Endothelial cell (in vitro differentiated cells): ENCODE measurements at regions not wholly inside any gene's neighbourhood (a gene's known extent, or its start where the extent isn't known, plus 50 kb on each side); places are given as distances from the start of the nearest gene placed in this dataset.

ENCODE experiments used
- DNase-seq: peaks from one replicate; pipeline ENCODE4 v3.0.0; 2021; ENCODE audit warnings: low spot score
- H3K27ac Mint-ChIP-seq: one replicate; pipeline ENCODE4 v1.8.0; 2021; ENCODE audit warnings: mixed read lengths, inconsistent platforms; ENCODE audit not compliant: unreplicated experiment
- H3K27me3 Mint-ChIP-seq: one replicate; pipeline ENCODE4 v1.8.0; 2021; ENCODE audit warnings: mild to moderate bottlenecking, moderate library complexity, mixed read lengths, inconsistent platforms; ENCODE audit not compliant: unreplicated experiment
- H3K36me3 Mint-ChIP-seq: one replicate; pipeline ENCODE4 v1.8.0; 2021; ENCODE audit warnings: mild to moderate bottlenecking, low read depth, mixed read lengths, inconsistent platforms; ENCODE audit not compliant: unreplicated experiment
- H3K4me1 Mint-ChIP-seq: one replicate; pipeline ENCODE4 v1.8.0; 2021; ENCODE audit warnings: mild to moderate bottlenecking, mixed read lengths, inconsistent platforms; ENCODE audit not compliant: unreplicated experiment
- H3K4me3 Mint-ChIP-seq: one replicate; pipeline ENCODE4 v1.8.0; 2021; ENCODE audit warnings: mild to moderate bottlenecking, mixed read lengths, inconsistent platforms; ENCODE audit not compliant: unreplicated experiment
- H3K9me3 Mint-ChIP-seq: one replicate; pipeline ENCODE4 v1.8.0; 2021; ENCODE audit warnings: mixed read lengths, inconsistent platforms; ENCODE audit not compliant: unreplicated experiment
- CTCF ChIP-seq: fragments of 200-600 bp; sonication (generic); IDR thresholded peaks from one replicate; pipeline ENCODE4 v1.5.0; 2021; ENCODE audit warnings: antibody characterized with exemption; ENCODE audit not compliant: unreplicated experiment

- H3K9me3 Mint-ChIP-seq, result no peaks in the 10 kb centered on the region
- no peaks in the 10 kb centered on the region for H3K36me3 Mint-ChIP-seq
- no peak overlapping the region for H3K4me3 Mint-ChIP-seq
- no peak for DNase-seq
- H3K27me3 Mint-ChIP-seq, result peaks cover 2% of the 10 kb centered on the region
- H3K4me1 Mint-ChIP-seq, result no peaks in the 10 kb centered on the region
- H3K27ac Mint-ChIP-seq, result no peak overlapping the region
- TF ChIP-seq CTCF, result no peak
Observed at GRCh38 chr21:28762357-28762735, 230.3 kb downstream of the LTN1 start.

- no peaks in the 10 kb centered on the region for H3K9me3 Mint-ChIP-seq
- no peak for TF ChIP-seq CTCF
- no peaks in the 10 kb centered on the region for H3K4me1 Mint-ChIP-seq
- peaks cover 2% of the 10 kb centered on the region for H3K27me3 Mint-ChIP-seq
- no peaks in the 10 kb centered on the region for H3K36me3 Mint-ChIP-seq
- H3K27ac Mint-ChIP-seq, result no peak overlapping the region
- no peak for DNase-seq
- H3K4me3 Mint-ChIP-seq, result no peak overlapping the region
Observed at GRCh38 chr21:28761674-28762356, 230.9 kb downstream of the LTN1 start.

GRCh38 chr21:28758883-28759242 is 233.8 kb downstream of the LTN1 start:
- no peaks in the 10 kb centered on the region for H3K36me3 Mint-ChIP-seq

GRCh38 chr21:28758042-28758882 is 234.4 kb downstream of the LTN1 start:
- no peak for DNase-seq
- no peak overlapping the region for H3K4me3 Mint-ChIP-seq
- H3K27me3 Mint-ChIP-seq, result no peaks in the 10 kb centered on the region
- H3K4me1 Mint-ChIP-seq, result no peaks in the 10 kb centered on the region
- TF ChIP-seq CTCF, result no peak
- H3K36me3 Mint-ChIP-seq, result no peaks in the 10 kb centered on the region
- no peak overlapping the region for H3K27ac Mint-ChIP-seq
- H3K9me3 Mint-ChIP-seq, result no peaks in the 10 kb centered on the region

More at GRCh38 chr21:28758883-28759242, 233.8 kb downstream of the LTN1 start:
- Mint-ChIP-seq H3K4me3 (no peak overlapping the region), H3K4me1 (no peaks in the 10 kb centered on the region), H3K27me3 (no peaks in the 10 kb centered on the region), H3K27ac (no peak overlapping the region), H3K9me3 (no peaks in the 10 kb centered on the region)
- no peak for DNase-seq
- TF ChIP-seq CTCF, result no peak

GRCh38 chr21:28754862-28755261 is 237.8 kb downstream of the LTN1 start:
- no peak overlapping the region for H3K4me3 Mint-ChIP-seq
- H3K36me3 Mint-ChIP-seq, result no peaks in the 10 kb centered on the region
- H3K27me3 Mint-ChIP-seq, result no peaks in the 10 kb centered on the region
- TF ChIP-seq CTCF, result no peak
- no peak overlapping the region for H3K27ac Mint-ChIP-seq
- no peaks in the 10 kb centered on the region for H3K9me3 Mint-ChIP-seq
- H3K4me1 Mint-ChIP-seq, result no peaks in the 10 kb centered on the region
- DNase-seq, result no peak
